SK-N-SH (cell line): ENCODE measurements at regions not wholly inside any gene's neighbourhood (a gene's known extent, or its start where the extent isn't known, plus 50 kb on each side); places are given as distances from the start of the nearest gene placed in this dataset.

Experiments used
- CTCF ChIA-PET: fragments of 300-600, 350-600 bp; formaldehyde crosslinking; extraction: SDS; loops from one replicate; lab custom pipeline; 2021; lab: Yijun Ruan, JAX
- POLR2A ChIA-PET: fragments of 350-600 bp; sonication (Branson Sonifier 250); formaldehyde crosslinking; extraction: SDS; loops from one replicate; lab custom pipeline; 2020; ENCODE audit warnings: antibody characterized with exemption, inconsistent platforms; lab: Yijun Ruan, JAX
- DNase-seq: peaks from one replicate; pipeline ENCODE4 v3.0.0; 2012
- H2AFZ ChIP-seq: fragments of 200-600 bp; sonication (generic); 2 replicates; pipeline ENCODE4 v1.8.1; 2016; ENCODE audit warnings: antibody characterized with exemption, mild to moderate bottlenecking, low read depth
- H3F3A ChIP-seq: fragments of 200-600 bp; sonication (generic); replicated peaks from 2 replicates; pipeline ENCODE3; 2016; ENCODE audit warnings: antibody characterized with exemption, mild to moderate bottlenecking; ENCODE audit not compliant: insufficient read depth
- H3K27ac ChIP-seq, 2 experiments: fragments of 200-500 bp in 1 of 2; fragments of 200-600 bp in 1 of 2; sonication (Bioruptor generic) in 1 of 2; sonication (generic), shearing (Covaris generic) in 1 of 2; 2 replicates each; pipeline versions ENCODE4 v1.5.1 to v1.6.1; 2014 to 2016; ENCODE audit warnings: low read depth in 2 of 2, inconsistent platforms in 1 of 2, low read length in 1 of 2, mild to moderate bottlenecking in 1 of 2, mixed read lengths in 1 of 2
- H3K27me3 ChIP-seq: fragments of 200-600 bp; sonication (generic), shearing (Covaris generic); 2 replicates; pipeline ENCODE4 v1.6.1; 2016; ENCODE audit warnings: mixed run types; ENCODE audit not compliant: insufficient read depth
- H3K36me3 ChIP-seq, 2 experiments: fragments of 200-500 bp in 1 of 2; fragments of 200-600 bp in 1 of 2; sonication (Bioruptor generic) in 1 of 2; sonication (generic) in 1 of 2; replicated peaks in 1 of 2; 2 replicates each; pipeline versions ENCODE3 to v1.5.1; 2014 to 2016; ENCODE audit warnings: low read length in 1 of 2, mild to moderate bottlenecking in 1 of 2; ENCODE audit not compliant: insufficient read depth in 2 of 2, control insufficient read depth in 1 of 2
- H3K4me1 ChIP-seq, 2 experiments: fragments of 200-500 bp in 1 of 2; fragments of 200-600 bp in 1 of 2; sonication (Bioruptor generic) in 1 of 2; sonication (generic), shearing (Covaris generic) in 1 of 2; 2 replicates each; pipeline versions ENCODE4 v1.5.1 to v1.6.1; 2014 to 2016; ENCODE audit warnings: low read depth in 1 of 2, low read length in 1 of 2, mixed run types in 1 of 2; ENCODE audit not compliant: insufficient read depth in 2 of 2, control insufficient read depth in 1 of 2
- H3K4me2 ChIP-seq: fragments of 200-600 bp; sonication (generic), shearing (Covaris generic); 2 replicates; pipeline ENCODE4 v1.6.1; 2017; ENCODE audit warnings: mixed run types
- H3K4me3 ChIP-seq, 2 experiments: fragments of 200-500 bp in 1 of 2; fragments of 200-600 bp in 1 of 2; sonication (Bioruptor generic) in 1 of 2; sonication (generic), shearing (Covaris generic) in 1 of 2; 2 replicates each; pipeline versions ENCODE4 v1.5.1 to v1.8.1; 2014 to 2016; ENCODE audit warnings: low read depth in 2 of 2, inconsistent platforms in 1 of 2, low read length in 1 of 2, mild to moderate bottlenecking in 1 of 2, mixed read lengths in 1 of 2, moderate library complexity in 1 of 2
- H3K79me2 ChIP-seq: fragments of 200-600 bp; sonication (generic); 2 replicates; pipeline ENCODE4 v1.8.1; 2017; ENCODE audit warnings: mild to moderate bottlenecking; ENCODE audit not compliant: insufficient read depth
- H3K9ac ChIP-seq: fragments of 200-600 bp; sonication (generic); 2 replicates; pipeline ENCODE4 v1.6.1; 2017; ENCODE audit warnings: mixed run types
- H3K9me2 ChIP-seq: fragments of 200-600 bp; sonication (generic); 2 replicates; pipeline ENCODE4 v1.6.1; 2017; ENCODE audit warnings: mixed run types
- H3K9me3 ChIP-seq: fragments of 200-600 bp; sonication (generic); 2 replicates; pipeline ENCODE4 v1.6.1; 2017; ENCODE audit warnings: mixed run types, mild to moderate bottlenecking, moderate library complexity
- H4K20me1 ChIP-seq: fragments of 200-600 bp; sonication (generic); 2 replicates; pipeline ENCODE4 v1.6.1; 2017; ENCODE audit warnings: mild to moderate bottlenecking, mixed run types; ENCODE audit not compliant: insufficient read depth
- CHD2 ChIP-seq: fragments of 150-350 bp; IDR thresholded peaks from 2 replicates; pipeline ENCODE4 v1.6.1; 2018; ENCODE audit warnings: low read length; ENCODE audit not compliant: partially characterized antibody
- FOSL2 ChIP-seq: IDR thresholded peaks from 2 replicates; pipeline ENCODE4 v1.4.0; 2012; ENCODE audit warnings: low read depth, mild to moderate bottlenecking, moderate library complexity, borderline replicate concordance
- GATA2 ChIP-seq: sonication (generic); formaldehyde crosslinking; IDR thresholded peaks from 2 replicates; pipeline ENCODE4 v1.5.0; 2020; ENCODE audit warnings: mild to moderate bottlenecking, missing genetic modification reagents
- JUND ChIP-seq: IDR thresholded peaks from 2 replicates; pipeline ENCODE4 v1.4.0; 2012
- MEF2A ChIP-seq: IDR thresholded peaks from 2 replicates; pipeline ENCODE4 v1.4.0; 2012; ENCODE audit warnings: low read depth, borderline replicate concordance
- NRF1 ChIP-seq: IDR thresholded peaks from 2 replicates; pipeline ENCODE4 v1.6.1; 2012; ENCODE audit warnings: low read depth, mild to moderate bottlenecking, low read length
- RCOR1 ChIP-seq: fragments of 150-350 bp; IDR thresholded peaks from 2 replicates; pipeline ENCODE4 v1.6.1; 2017; ENCODE audit warnings: antibody characterized with exemption, low read length
- RFX5 ChIP-seq: IDR thresholded peaks from 2 replicates; pipeline ENCODE4 v1.6.1; 2012; ENCODE audit warnings: mild to moderate bottlenecking, improper control_type of control experiment, low read length
- USF2 ChIP-seq: fragments of 150-350 bp; IDR thresholded peaks from 2 replicates; pipeline ENCODE4 v1.6.1; 2017; ENCODE audit warnings: antibody characterized with exemption, low read length, low read depth, borderline replicate concordance
- WGBS: methylation state at CpG from one replicate; pipeline ENCODE4 v1.1.6; 2017; ENCODE audit warnings: low lambda C conversion rate; 5-methylcytosine and 5-hydroxymethylcytosine counted together
- small RNA-seq, 7 experiments: library from RNA; depleted of rRNA; stranded (forward); fragments of <200 nt; gene quantifications; one replicate each; pipeline ENCODE3, GENCODE V24; 2012

DNA sequence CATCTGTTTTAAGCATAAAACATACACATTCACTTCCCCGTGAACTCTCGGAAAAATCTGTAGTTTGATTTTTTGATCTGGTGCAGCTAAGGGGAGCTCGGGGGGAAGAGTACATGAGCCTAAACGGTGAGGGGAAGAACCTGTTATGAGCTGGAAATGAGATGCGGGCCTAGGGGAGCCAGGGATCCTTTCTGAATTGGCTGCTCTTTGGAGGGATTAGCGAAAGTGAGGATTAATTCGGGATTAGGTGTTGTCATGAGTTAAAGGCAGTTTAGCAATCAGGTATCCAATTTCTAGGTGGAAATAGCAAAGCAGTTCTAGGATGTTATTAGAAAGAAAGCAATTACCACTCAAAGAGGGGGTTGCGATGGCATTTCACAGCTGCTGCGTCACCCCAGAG lies 51.1 kb upstream of the ADARB2 start:
- Histone ChIP-seq H3K9me2 (no peaks in the 10 kb centered on the region), H3K36me3 (no peaks in the 10 kb centered on the region), H3K27me3 (no peaks in the 10 kb centered on the region), H2AFZ (no peak overlapping the region), H3K4me1 (peaks cover 0 to 4% of the 10 kb centered on the region in 2 experiments; a peak in 2 of 4 replicates), H4K20me1 (no peaks in the 10 kb centered on the region), H3K4me3 (no peak overlapping the region), H3K27ac (no peak overlapping the region), H3K9me3 (no peaks in the 10 kb centered on the region; the same call in 1 of the 2 replicates), H3K9ac (no peak overlapping the region), H3K79me2 (no peaks in the 10 kb centered on the region), H3F3A (no peaks in the 10 kb centered on the region), H3K4me2 (no peak overlapping the region)
- ChIA-PET CTCF (no interaction called here), POLR2A (interaction anchor here (0.9 kb wide), 1 partner anchor 36 kb away, joined by 3 read pairs; no protein-coding TSS in a partner anchor)
- no peak for DNase-seq
- TF ChIP-seq RFX5 (no peak), CHD2 (no peak), FOSL2 (no peak), JUND (no peak), RCOR1 (no peak), USF2 (no peak), NRF1 (no peak), GATA2 (no peak), MEF2A (no peak)
- 40% methylated on average over 9 of the region's 9 CpGs for WGBS

Small RNA genes lying in the stretch of these regions (small RNA-seq; reads per million reads assigned to genes)
- gene MIR6072 = 0 reads per million in 7 experiments
- 0 to 1.0 (median 0) reads per million in 7 experiments for gene RNU6-576P
- 0 reads per million in 7 experiments for gene RNU6-889P
